ES-I3 (cell line): ENCODE measurements at regions not wholly inside any gene's neighbourhood (a gene's known extent, or its start where the extent isn't known, plus 50 kb on each side); places are given as distances from the start of the nearest gene placed in this dataset.
A peak's percentile ranks its signal among the peaks of the same experiment; 100 is the strongest.
"Not testable (repeated sequence)": the region's sequence is repeated elsewhere in the genome, so short reads cannot be mapped to it uniquely, and the experiment has no call there.

ENCODE experiments used
- H3K36me3 ChIP-seq: 2 replicates; pipeline ENCODE4 v1.6.1; 2013; ENCODE audit warnings: mild to moderate bottlenecking, low read length, control low read depth, moderate library complexity; ENCODE audit not compliant: insufficient read depth
- H3K4me1 ChIP-seq: 2 replicates; pipeline ENCODE4 v1.6.1; 2013; ENCODE audit warnings: mild to moderate bottlenecking, control low read depth, low read length; ENCODE audit not compliant: insufficient read depth
- H3K9ac ChIP-seq: 2 replicates; pipeline ENCODE4 v1.6.1; 2013; ENCODE audit warnings: low read depth, mild to moderate bottlenecking, low read length, moderate library complexity
- H3K9me3 ChIP-seq: 2 replicates; pipeline ENCODE4 v1.6.1; 2013; ENCODE audit warnings: mild to moderate bottlenecking, low read length, moderate library complexity; ENCODE audit not compliant: control insufficient read depth, insufficient read depth

DNA sequence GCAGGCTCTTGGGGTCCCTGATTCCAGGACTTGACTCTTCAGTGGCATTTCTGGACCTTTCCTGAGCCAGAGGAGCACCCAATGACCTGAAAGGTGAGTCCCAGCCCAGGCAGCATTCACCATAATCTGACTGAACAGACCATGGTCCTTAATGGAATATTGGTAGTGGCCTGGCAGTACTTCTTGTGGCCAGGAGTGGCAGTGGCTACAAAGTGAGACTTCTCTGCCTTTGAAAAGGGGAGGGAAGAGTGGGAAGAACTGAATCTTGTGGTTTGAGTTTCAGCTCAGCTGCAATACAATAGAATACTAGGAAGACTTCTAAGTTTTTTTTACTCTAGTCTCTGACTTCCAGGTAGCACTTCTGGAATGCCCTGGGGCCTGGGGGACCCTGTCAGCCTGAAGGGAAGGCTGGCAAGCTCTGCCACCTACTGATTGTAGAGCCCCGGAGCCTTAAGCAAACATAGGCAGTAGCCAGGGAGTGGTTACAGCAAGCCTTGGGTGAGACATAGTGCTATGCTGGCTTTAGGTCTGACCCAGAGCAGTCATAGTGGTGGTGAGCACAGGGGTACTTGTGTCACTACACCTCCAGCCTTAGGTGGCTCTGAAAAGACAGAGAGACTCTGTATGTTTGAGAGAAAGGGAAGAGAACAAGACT, 674.2 kb upstream of the MANEA start:
- Histone ChIP-seq H3K9me3 (no peaks in the 10 kb centered on the region; the same call in 1 of the 2 replicates), H3K36me3 (no peaks in the 10 kb centered on the region), H3K4me1 (no peaks in the 10 kb centered on the region), H3K9ac (no peak overlapping the region)

DNA sequence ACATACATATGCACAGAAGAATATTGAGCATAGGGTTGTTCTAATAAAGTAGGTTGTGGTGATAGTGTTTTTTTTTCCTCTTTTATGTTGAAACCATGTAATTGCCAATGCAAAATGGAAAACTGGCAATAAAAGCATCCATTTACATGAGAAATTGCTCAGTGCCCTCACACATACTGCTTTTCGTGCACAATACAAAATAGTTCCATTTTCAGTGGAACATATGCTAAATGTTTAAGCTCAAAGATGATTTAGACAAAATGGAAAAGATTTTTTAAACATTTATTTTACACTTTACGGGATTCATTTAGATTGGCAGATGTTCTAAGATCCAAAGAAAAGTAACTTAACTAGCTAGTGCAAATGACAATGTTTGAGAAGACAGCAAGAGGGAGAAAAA, 678.1 kb upstream of the MANEA start:
- Histone ChIP-seq H3K36me3 (no peaks in the 10 kb centered on the region), H3K9ac (no peak overlapping the region), H3K4me1 (no peaks in the 10 kb centered on the region), H3K9me3 (no peaks in the 10 kb centered on the region; the same call in 1 of the 2 replicates)

DNA sequence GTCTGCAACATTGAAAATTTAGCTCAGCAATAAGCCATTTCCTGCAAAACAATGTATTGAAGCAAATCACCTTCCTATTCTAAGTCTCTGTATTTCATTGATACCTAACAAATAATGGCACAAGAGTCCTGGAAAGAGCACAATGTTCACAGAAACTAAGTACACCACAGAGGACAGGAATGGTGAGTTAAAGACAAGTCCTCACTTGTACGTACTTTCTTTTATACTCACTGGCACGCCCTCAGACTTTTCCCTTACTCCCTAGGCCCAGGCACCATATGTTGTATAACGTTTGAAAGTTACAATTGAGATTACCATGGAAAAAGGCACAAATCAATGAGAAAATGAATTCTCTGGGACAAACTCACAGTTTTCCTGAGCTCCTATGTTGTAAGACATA, 683.0 kb upstream of the MANEA start:
- H3K9me3 ChIP-seq = no peaks in the 10 kb centered on the region
- no peaks in the 10 kb centered on the region; the same call in 1 of the 2 replicates for H3K4me1 ChIP-seq

DNA sequence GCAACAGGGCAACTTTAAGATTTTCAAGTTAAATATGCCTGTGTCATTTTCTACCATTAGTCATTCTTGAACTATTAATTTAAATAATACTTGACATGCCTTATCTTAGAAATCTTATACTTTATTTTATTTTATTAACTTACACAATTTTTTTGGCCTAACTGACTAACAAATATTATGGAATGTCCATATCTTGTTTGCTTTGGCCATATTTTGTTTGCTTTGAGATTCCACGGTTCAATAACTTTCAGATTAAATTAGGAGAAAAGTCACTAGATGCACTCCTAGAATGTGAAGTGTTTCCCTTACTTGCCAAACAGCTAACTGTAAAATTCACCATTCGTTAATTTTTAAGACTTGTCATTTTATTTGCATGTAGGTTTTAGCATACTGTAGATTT, 684.0 kb upstream of the MANEA start:
- H3K4me1 ChIP-seq = no peaks in the 10 kb centered on the region; the same call in 1 of the 2 replicates
- H3K9me3 ChIP-seq = no peaks in the 10 kb centered on the region
- no peak overlapping the region for H3K9ac ChIP-seq
- H3K36me3 ChIP-seq = no peaks in the 10 kb centered on the region

More for the DNA sequence above, 683.0 kb upstream of the MANEA start:
- no peak overlapping the region for H3K9ac ChIP-seq
- H3K36me3 ChIP-seq = no peaks in the 10 kb centered on the region

DNA sequence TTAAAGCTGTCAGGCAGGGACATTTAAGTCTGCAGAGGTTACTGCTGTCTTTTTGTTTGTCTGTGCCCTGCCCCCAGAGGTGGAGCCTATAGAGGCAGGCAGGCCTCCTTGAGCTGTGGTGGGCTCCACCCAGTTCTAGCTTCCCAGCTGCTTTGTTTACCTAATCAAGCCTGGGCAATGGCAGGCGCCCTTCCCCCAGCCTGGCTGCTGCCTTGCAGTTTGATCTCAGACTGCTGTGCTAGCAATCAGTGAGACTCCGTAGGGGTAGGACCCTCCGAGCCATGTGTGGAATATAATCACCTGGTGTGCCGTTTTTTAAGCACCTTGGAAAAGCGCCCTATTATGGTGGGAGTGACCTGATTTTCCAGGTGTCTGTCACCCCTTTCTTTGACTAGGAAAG, 703.5 kb upstream of the MANEA start:
- H3K4me1 ChIP-seq, H3K36me3 ChIP-seq, H3K9me3 ChIP-seq: not testable (repeated sequence)
- peak overlapping the region; percentile 34; the same call in 1 of the 2 replicates for H3K9ac ChIP-seq

DNA sequence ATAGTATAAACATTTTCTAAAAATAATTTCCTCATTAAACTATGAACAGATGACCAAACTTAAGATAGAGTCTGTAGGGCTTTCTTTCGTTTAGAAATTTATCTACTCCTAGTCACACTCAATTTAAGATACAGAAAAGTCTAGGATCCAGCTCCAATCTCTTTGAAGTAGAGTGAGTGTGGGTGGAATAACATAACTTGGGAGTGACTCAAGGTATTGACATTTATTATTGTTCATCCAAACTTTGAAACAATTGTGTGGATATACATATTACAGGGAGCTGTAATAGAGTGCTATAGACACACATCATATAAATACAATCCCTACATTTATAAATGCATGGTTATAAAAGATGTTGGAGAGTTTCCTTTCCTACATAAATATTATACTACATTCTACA, 715.2 kb upstream of the MANEA start:
- H3K4me1 ChIP-seq = no peaks in the 10 kb centered on the region
- H3K9me3 ChIP-seq = no peaks in the 10 kb centered on the region
- H3K36me3 ChIP-seq = no peaks in the 10 kb centered on the region
- no peak overlapping the region for H3K9ac ChIP-seq

DNA sequence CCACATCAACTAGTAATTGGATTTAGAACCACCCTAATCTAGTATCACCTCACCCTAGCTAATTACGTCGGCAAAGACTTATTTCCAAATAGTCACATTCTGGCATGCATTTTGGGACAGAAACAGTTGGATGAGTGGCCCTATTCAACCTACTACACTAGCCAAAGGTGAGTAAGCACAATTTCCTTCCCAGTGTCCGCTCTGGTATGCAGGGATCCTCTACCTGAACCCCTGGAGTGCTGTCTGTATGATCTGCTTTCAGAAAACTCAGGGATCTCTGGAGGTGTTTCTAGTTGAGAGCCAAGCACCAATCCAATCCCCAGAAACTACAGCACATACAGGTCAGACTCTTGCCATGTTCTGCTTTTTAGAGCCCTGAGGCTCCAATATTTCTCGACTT, 717.4 kb upstream of the MANEA start:
- Histone ChIP-seq H3K9ac (no peak overlapping the region), H3K4me1 (no peaks in the 10 kb centered on the region), H3K36me3 (no peaks in the 10 kb centered on the region), H3K9me3 (no peaks in the 10 kb centered on the region)

DNA sequence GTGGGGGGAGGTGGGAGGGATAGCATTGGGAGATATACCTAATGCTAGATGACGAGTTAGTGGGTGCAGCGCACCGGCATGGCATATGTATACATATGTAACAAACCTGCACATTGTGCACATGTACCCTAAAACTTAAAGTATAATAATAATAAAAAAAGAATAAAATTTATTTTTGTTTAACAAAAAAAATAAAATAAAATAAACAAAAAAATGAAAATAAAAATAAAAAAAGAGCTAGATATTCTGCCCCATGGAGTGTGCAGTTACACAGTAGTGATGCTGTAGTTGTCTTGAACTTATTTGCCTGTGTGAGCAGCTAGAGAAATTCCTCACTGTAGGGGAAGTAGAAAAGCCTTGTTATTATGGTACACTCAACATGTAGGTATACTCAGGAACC, 720.3 kb upstream of the MANEA start:
- H3K9ac ChIP-seq, H3K9me3 ChIP-seq, H3K36me3 ChIP-seq, H3K4me1 ChIP-seq: not testable (repeated sequence)

DNA sequence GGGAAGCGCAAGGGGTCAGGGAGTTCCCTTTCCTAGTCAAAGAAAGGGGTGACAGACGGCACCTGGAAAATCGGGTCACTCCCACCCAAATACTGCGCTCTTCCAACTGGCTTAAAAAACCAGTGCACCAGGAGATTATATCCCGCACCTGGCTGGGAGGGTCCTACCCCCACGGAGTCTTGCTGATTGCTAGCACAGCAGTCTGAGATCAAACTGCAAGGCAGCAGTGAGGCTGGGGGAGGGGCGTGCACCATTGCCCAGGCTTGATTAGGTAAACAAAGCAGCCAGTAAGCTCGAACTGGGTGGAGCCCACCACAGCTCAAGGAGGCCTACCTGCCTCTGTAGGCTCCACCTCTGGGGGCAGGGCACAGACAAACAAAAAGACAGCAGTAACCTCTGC, 726.0 kb upstream of the MANEA start:
- not testable (repeated sequence) for H3K9me3 ChIP-seq, H3K4me1 ChIP-seq, H3K36me3 ChIP-seq, H3K9ac ChIP-seq

DNA sequence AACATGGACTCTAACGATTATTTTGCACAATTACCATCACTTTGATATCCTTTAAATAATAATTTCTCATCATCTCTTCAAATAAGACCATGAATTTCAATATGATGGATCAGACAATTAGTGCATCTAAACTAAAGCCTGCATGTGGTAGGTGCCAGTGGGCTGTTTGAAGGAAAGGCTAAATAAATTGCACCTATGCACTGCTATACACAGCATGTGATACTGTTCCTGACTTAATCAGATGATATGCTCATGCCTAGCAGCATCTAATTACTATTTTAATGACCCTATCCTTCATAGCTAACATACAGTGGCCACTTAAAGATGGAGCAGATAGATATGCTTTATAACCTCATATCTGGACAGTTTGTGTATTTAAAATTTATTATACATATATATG, 731.6 kb upstream of the MANEA start:
- no peaks in the 10 kb centered on the region for H3K4me1 ChIP-seq
- H3K9me3 ChIP-seq = no peaks in the 10 kb centered on the region
- H3K36me3 ChIP-seq = no peaks in the 10 kb centered on the region
- H3K9ac ChIP-seq = no peak overlapping the region

DNA sequence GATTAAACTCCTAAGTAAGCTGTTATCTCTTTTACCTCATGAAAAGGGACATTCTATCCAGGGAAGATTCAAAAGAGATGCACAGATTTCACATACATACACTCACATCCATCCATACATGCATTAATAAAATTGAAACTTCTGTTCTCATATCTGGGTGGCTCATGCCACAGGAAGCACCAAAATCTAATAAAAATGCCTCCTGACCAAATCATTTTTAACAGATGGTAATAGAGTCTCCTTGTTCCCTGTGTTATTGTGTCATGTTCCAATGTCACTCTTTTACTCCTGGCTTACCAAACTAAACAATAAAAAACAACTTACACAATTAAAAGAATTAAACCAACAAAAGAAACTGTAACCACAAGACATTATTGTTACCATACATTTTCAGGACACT, 742.1 kb upstream of the MANEA start:
- Histone ChIP-seq H3K9ac (no peak overlapping the region), H3K9me3 (no peaks in the 10 kb centered on the region), H3K4me1 (no peaks in the 10 kb centered on the region), H3K36me3 (no peaks in the 10 kb centered on the region)

DNA sequence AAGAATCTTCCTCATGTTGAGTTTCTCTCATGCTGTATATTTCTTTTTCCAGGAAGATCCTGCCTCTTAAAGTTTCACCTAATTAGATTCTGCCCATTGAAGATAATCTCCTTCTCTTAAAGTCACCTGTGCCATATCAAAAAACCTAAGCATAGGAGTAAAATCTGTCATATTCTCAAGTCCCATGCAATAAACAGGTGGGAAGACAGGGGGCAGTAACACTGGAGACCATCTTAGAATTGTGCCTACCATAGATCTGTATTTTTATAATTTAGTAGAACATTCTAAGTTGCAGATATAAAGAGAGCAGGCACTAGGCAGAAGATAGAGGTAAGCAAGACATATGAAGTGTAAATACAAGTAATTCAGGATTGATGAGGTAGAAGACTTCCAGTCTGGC, 763.5 kb upstream of the MANEA start:
- no peaks in the 10 kb centered on the region for H3K4me1 ChIP-seq
- no peaks in the 10 kb centered on the region for H3K9me3 ChIP-seq
- H3K9ac ChIP-seq = no peak overlapping the region
- no peaks in the 10 kb centered on the region for H3K36me3 ChIP-seq

DNA sequence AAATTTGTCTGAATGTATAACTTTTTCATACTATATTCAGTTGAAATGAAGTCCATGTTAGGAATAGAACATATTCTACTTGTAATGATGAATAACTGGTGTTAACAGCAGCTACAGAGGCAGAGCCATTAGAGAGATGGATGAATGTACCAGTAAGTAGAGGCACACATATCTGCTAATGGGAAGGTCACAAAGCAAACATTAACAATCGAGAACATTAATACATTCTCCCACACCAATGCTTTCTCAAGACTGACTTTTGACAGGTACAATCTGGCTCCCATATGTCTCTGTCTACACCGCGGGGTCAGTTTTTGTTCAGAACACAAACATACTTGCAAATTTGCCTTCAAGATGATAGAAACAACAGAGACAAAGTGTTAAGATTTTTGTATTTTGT, 776.0 kb upstream of the MANEA start:
- Histone ChIP-seq H3K36me3 (no peaks in the 10 kb centered on the region), H3K4me1 (no peaks in the 10 kb centered on the region), H3K9ac (no peak overlapping the region), H3K9me3 (no peaks in the 10 kb centered on the region)

DNA sequence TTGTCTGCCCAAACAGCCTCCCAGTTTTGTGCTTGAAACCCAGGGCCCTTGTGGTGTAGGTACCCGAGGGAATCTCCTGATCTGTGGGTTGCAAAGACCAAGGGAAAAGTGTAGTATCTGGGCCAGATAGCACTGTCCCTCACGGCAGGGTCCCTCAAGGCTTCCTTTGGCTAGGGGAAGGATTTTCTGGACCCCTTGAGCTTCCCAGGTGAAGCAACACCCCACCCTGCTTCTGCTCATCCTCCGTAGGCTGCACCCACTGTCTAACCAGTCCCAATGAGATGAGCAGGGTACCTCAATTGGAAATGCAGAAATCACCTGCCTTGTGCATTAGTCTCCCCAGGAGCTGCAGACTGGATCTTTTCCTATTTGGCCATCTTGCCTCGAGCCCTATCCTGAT, 791.8 kb upstream of the MANEA start:
- H3K9ac ChIP-seq = no peak overlapping the region
- H3K36me3 ChIP-seq = no peaks in the 10 kb centered on the region
- no peaks in the 10 kb centered on the region for H3K9me3 ChIP-seq
- no peaks in the 10 kb centered on the region for H3K4me1 ChIP-seq

DNA sequence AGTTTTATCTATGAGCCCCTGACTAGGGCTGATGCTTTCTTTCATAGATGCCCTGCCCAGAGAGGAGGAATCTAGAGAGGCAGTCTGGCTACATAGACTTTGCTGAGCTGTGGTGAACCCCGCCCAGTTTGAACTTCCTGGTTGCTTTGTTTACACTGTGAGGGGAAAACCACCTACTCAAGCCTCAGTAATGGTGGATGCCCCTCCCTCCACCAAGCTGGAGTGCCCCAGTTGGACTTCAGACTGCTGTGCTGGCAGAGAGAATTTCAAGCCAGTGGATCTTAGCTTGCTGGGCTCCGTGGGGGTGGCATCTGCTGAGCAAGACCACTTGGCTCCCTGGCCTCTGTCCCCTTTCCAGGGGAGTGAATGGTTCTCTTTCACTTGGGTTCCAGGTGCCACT, 792.3 kb upstream of the MANEA start:
- H3K36me3 ChIP-seq, H3K9me3 ChIP-seq, H3K9ac ChIP-seq, H3K4me1 ChIP-seq: not testable (repeated sequence)

DNA sequence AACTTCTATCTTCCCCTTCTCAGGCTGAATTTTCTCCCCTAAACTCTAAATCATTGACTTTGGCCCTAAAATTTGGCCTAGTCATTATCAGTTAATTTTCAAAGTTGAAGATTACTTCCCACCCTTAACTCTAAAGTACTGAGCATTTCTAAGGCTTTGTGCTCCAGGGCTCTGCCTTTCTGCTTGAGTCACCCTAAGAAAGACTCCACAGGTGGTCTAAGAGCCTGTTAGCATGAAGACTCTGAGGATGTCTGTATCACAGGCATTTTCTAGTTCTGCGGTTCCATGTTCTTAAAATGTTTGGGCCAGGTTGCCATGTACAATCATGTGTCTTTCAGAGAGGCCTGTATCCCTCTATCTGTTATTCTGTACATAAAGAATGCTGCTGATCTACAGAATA, 808.1 kb upstream of the MANEA start:
- no peaks in the 10 kb centered on the region for H3K9me3 ChIP-seq
- H3K4me1 ChIP-seq = peaks cover 12% of the 10 kb centered on the region
- no peaks in the 10 kb centered on the region for H3K36me3 ChIP-seq
- H3K9ac ChIP-seq = no peak overlapping the region
